GM21447 (cell line): ENCODE measurements at regions not wholly inside any gene's neighbourhood (a gene's known extent, or its start where the extent isn't known, plus 50 kb on each side); places are given as distances from the start of the nearest gene placed in this dataset.
"Not testable (repeated sequence)": the region's sequence is repeated elsewhere in the genome, so short reads cannot be mapped to it uniquely, and the experiment has no call there.

Source experiments
- ATAC-seq: cut with Tn5 transposase; IDR thresholded peaks from one replicate; pipeline ENCODE4 v1.9.1; 2021; ENCODE audit not compliant: unreplicated experiment

DNA sequence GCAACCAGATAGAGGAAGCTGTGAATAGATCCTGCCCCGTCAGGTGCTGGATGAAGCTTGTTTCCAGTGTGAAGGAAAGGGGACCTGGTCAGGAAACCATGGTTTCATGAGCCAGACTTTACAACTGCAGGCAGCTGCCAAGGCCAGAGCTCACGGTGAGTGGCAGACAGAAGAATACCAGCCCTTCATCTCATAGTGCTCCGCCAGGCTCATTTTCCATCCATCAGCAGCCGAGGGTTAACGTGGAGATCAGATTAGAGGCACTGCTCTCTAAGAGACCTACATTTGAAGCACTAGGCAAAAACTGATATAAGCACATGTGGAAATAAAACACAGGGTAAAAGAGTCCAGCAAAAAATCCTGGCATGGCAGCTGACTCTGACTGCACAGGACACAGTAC lies 172.4 kb downstream of the CD24 start:
- ATAC-seq: no peak

DNA sequence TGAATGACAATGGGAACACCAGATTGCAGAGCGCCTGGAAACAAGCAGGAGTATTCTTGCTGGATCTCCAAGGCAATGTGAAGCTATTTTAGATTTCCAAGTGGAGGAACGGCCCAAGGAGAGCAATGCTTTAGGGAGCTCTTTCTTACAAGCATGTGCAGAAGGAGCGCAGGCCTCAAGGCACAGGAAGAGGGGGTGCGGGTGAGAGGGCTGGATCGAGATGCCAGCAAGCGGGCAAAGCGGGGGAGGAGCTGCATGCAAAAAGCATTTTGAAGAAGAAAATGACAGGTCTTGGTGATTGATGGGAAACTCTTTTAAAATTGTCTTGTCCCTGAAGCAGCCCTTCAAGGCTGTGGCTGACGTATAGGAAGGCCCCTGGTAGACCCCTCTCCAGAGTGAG lies 171.9 kb downstream of the QRSL1 start:
- no peak for ATAC-seq

DNA sequence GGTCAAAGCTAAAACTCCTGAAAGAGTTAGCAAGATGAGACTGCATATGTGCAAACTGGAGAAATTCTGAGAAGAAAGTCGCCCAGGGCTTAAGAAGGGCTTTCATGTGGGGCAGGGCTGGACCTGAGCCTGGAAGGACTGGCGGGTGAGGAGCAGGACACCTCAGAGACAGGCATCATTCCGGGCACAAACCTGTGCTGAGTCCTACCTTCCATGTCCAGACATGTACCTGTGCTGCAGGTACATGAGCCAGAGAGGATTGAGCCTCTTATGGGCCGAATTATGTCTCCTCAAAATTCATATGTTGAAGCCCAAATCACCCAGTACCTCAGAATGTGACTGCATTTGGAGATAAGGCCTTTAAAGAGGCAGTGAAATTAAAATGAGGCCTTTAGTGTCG lies 171.0 kb downstream of the QRSL1 start:
- no peak for ATAC-seq

DNA sequence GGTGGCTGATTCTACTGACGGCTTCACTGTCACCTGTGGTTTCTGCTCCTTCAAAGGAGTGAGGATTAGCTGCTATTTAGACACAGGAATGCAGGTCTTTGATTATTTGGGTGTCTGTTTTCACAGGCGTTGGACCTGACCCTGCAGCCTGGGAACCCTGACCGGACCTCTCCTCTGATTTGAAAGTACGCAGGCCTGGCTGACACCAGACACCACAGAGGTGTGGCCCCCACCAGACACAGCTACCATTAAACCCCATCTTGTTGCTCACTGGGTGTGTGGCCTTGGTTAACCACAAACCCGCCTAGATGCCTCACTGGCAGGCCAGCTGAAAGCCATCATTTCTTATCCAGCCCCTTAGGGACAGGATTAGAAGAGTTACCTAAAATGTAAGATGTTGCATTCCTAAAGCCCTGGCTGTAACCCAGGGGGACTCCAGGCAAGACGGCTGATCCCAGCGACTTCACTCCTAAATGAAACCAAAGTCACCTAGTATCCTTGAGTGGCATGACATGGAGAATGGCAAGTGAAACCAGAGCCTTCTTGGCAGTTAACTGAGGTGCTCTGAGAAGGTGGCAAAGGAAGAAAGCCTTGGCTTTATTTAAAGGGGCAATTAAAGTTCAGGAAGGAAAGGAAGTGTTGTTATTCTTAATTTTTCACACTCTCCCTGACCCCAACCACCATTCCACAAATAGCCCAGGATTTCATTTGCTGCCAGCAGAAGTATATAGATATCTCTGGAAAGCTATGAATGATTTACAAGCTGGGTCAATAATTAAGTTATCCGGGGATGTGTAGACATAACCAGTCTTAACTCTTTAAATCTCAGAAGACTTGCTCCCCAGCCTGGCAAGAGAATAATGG lies 169.9 kb downstream of the QRSL1 start:
- ATAC-seq: peak; percentile 89

DNA sequence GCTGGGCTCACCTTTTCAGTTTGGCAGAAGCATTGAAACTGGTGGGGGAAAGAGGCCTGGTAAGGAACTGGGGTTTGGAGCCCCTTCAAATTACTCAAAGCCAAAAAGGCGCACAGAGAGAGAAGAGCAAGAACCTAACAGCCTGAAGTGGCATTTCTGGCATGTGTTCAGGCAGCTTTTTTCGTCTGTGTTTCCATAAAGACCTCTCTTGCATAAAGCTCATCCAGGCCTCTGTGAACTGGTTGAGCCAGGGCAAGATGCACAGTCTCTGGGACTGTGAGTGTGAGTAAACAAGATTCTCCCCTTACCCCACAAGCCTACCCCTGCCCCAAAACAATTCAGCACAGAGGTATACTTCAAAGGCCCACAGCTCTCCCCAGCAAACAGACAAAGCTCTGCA lies 167.8 kb downstream of the QRSL1 start:
- ATAC-seq: no peak

DNA sequence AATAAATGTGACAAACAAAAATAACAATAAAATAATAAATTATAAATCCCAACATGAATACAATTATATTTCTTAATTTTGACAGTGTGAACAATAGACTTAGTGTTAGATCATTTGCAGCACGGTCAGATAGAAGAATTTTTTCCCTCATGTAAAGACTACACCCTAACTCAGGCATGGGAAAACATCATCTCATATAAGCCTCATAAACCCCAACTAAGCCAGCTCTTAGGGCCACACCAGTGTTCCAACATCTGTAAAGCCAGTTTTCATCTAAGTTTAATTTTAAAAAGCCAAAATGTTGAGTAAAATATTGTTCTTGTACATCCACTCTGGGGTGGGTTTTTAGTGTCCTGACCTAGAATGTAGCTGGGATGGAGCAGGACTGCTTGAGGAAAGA lies 167.4 kb downstream of the QRSL1 start:
- no peak for ATAC-seq

DNA sequence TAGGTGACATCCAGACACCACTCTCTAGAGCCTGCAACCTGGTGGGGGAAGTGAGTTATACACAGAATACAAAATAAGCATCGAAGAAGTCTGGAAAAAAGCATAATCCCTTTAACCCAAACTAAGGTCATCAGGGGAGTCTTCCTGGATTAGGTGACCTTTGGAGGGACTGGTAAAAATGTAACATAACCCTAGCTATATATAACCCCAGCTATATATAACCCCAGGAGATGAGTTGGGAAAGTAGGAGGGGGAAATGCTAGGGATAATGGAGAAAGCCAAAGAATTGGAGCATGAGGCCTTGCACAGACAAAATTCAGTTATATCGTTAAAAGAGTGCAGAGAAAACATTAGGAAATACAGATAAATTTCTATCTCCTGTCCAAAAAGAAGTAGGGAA lies 164.8 kb downstream of the QRSL1 start:
- ATAC-seq: no peak

DNA sequence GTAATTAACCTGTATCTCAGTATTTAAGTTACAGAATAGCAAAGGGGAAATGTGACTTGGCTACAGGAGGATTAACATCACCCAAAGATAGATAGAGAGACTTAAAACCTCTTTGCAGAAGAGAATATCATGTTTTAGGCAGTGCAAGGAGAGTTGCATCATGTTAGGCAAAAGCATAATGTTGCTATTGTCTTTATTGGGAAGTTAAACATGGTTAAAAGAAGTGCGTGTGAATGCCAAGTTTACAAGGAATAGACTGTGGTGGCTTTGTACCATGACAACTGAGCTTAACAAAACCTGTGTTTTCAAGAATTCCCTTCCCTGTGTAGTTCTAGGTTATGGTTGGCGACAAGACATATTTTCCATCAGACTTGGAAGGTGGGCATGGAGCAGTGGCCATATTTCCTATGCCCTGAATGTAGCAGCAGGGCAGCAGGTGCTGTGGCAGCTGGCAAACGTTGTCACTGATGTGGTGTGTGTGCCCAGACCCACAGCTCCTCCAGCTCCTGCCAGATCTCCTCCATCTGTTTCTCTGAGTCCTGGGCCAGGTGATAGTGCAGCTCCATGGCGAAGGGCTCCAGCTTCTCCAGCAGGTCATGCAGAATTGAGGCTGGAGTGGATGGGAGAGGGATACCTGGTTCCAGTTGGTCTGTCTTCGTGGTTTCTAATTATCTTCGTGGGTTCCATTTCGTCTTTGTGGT lies 163.3 kb downstream of the QRSL1 start:
- no peak for ATAC-seq

DNA sequence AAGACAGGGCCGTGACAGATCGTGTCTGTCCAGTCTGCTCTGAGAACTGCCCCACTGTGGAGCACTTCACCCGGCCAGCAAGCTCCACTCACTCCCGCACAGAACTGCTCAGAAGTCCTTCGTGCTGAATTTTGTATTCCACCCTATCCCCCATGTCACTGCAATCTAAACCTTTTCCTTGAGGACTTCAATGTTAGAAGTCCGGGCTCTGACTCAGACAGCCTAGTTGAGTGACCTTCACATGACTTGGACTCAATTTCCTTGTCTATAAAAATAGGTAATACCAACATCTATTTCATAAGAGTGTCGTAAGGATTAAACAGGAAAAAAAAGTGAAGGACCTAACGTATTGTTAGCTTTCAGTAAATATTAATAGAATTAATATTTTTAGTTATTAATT lies 161.6 kb downstream of the QRSL1 start:
- ATAC-seq: no peak

DNA sequence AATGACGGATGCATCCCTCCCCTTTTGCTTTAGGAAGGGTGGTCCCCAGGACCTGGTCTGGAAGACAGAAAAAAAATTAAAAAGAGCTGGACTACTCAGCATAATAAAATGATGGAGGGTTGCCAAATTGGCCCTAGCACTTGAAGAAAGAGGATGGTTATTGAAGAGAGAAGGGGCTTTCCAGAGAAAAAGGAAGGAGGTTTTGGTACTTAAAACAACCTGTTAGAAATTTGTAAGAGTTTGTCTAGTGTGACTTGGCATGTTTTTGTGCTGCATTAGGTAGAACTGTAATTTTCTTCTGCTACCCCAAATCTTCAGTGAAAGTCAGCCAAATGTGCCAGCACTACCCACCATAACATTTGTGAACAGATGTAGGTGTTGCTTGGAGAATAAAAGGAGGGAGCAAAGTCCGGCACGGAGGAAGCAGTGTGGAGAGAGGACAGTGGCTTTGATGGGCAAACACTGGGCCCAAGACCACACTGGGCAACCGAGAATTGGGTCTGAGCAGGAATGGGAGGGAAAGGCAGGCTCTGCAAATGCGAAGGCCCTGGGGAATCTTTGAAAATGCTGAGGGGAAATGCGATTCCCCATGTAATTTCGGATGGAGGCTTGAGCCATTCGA lies 160.9 kb downstream of the QRSL1 start:
- ATAC-seq: no peak

DNA sequence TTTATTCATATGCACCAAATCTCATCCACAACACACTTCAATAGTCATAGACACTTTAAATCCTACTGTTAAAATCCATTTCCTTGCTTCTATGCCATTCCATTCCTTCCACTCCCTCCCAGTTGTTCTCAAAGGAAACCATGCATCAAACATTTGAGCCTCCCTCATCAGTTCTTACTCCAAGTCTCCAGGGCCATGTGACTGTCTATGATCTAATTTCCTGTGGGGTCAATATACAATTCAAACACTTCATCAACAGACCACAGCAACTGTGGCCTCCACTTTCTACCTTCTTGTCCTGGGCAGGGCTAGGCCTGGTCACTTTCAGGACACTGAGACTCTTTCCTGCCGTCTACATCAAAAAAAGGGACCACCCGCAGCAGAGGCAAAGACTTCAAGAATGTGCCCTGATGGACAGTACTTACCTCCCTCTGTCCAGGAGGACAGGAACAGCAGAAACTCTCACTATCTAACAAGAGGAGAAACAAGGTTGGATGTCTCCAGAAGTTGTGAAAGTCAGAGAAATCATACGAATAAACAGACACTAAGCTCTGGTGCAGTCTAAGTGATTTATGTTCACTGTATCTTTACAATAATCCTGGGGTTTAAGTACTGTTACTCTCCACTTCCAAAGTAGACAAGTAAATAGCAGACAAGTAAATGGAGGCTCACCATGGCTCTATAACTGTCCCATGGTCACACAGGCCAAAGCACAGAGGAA lies 160.2 kb downstream of the QRSL1 start:
- no peak for ATAC-seq

DNA sequence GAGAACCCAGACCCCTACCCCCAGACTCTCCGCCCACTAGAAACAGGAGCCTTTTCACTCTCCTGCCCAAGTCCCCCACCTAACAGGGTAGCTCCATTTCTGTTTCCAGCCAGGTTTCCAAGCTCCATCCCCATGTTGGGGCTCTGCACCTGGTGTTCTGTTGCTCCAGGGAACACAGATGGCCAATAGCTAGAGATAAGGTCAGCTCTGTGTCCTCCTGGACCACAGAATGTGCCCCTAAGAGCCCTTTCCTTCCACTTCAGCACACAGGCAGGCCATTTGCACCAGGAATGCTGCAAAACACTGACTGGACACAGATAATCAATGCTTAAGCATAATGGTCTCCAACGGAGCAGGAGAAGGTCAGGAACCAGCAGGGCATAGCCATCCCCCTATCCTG lies 159.4 kb downstream of the QRSL1 start:
- no peak for ATAC-seq

DNA sequence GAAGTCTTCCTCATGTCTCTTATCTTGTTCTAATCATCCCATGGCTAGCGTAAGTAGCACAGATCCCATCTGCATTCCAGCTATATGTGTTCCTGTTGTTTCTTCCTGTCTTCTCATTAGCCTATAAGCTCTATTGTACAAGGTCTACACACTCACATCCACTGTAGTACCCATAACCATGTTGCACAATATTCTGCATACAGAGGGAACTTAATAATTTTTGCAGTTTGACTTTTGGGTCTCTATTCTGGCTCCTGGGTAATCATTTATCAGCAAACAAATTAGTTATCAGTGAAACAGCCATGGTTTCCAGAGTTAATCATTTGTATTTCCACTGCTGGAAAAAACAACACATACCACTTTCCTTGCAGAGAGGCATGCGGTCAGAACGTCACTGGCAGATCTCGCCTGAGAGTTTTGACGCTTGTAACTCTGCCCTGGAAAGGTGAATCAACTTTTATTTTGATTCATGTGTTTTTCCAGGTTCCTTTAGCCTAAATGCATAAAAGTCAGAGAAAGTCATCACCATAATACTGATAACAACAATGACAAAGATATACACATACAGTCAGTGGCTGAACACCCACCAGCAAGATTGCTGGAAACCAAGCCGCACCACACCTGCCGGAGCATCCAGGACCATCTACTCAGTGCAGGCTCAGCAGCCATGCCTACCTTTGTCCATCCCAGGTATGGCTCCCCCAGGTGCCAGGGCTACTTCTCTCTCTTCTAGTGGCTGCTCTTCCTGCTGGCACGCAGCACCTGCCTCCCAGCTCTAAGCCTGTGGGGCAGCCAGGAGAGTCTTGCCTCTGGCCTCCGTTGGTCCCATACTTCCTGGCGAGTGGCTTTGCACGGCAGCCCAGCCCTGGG lies 158.2 kb downstream of the QRSL1 start:
- ATAC-seq: no peak

DNA sequence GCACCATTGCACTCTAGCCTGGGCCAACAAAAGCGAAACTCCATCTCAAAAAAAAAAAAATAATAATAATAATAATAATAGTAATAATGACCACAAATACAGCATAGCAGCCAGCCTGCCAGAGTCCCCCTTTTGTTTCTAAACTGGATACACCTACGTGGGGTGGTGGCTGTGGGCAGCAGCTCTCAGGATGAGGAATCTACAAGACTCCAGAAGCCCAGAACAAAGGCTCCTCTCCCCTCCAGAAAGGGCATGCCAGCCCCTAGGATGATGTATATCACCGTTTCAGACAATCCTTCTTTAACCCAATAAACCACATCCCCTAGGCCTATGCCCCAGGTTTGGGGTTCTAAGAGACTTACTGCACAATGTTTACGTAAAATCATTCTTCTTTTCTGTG lies 155.9 kb downstream of the QRSL1 start:
- ATAC-seq: no peak

DNA sequence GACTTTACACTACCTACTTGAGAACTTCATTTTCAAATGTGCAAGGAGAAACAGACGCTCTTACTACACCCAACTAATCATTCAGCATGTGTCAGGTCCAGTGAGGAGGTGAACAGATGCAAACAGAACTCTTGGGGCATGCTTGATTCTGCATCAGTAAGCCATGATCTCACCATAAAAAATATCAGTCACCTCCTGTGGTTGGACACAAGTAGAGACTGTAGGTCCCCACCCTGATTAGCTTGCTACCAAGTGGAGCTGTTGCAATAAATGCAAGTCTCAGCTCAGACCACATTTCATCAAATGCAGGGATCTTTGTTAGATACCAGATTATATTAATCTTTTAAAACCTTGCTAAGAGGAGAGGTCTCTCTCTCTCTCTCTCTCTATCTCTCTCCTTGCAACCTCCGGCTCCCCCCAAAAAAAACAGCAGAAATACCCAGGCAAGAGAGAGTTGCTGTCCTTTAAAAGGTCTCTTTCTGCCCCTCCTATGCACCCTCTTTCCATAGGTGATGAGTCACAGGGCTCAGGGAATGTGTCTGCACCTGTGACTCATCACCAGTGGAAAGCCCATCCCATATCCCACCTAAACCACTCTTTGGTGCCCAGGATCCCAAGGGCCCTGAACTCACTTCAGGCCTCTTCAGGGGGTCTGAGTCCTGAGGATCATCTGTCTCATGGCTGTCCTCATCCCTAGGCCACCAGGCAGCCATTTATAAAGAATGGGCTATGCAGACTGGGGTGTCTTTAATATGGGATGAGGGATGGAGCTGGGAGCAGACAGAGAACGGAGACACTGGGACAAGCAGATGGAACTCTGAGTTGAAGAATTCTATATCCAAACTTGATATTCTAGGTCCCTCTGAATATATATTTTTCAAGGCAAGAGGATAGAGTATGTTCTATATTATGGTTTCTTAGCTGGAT lies 154.5 kb downstream of the QRSL1 start:
- ATAC-seq: no peak

DNA sequence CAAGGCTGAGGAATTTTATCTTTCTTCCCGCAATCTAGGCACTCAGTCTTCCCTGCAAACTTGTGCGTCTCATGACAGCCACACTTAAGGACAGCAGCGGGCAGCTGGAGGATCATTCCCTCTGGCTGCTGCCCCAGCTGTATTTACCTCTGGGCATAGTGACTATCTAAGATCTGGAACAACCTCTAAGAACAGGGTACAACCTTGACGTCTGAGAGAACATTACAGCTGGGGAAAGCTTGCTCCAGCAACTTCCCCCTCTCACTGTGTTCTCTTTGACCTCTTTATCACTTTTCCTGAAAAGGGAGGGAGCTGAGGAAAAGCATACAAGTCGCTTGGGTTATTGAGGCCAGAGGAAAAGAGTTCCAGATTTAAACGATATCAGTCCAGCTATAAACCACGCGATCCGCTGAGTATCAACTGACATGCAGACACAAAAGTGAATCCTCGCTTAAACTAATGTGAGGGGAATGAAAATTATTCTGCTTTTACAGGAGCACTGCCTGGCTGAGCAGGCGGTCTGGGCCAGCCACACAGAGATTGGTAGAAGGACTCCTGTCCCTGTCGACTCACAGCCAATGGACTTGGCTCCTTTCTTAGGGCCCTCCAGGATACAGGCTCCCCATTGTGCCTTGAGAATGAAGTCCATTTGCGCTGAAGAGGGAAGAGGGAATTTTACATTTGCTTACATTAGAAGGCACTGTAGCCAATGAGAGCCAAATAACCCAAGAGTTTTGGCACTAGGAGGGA lies 153.3 kb downstream of the QRSL1 start:
- ATAC-seq: no peak

DNA sequence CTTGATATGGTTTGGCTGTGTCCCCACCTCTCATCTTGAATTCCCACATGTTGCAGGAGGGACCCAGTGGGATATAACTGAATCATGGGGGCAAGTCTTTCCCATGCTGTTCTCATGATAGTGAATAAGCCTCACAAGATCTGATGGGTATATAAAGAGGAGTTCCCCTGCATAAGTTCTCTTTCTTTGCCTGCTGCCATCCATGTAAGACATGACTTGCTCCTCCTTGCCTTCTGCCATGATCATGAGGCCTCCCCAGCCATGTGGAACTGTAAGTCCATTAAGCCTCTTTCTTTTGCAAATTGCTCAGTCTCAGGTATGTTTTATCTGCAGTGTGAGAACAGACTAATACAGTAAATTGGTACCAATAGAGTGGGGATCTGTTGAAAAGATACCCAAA lies 150.2 kb downstream of the QRSL1 start:
- not testable (repeated sequence) for ATAC-seq

DNA sequence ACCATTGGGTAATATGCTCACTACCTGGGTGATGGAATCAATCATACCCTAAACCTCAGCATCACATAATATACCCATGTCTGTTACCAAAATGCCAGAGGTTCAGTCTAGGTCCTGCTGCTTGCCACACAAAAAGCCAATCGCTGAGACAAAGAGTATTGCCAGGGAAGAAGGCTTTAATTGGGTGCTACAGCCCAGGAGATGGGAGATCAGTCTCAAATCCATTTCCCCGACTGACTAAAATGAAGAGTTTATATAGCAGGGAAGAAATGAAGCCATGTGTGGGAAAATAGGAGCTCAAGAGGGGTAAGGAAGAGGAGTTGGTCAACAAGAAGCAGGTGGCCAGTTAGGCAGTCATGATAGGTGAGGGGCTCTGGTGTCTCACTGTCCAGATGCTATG lies 149.6 kb downstream of the QRSL1 start:
- no peak for ATAC-seq
